HEK293 (cell line): ENCODE measurements at regions not wholly inside any gene's neighbourhood (a gene's known extent, or its start where the extent isn't known, plus 50 kb on each side); places are given as distances from the start of the nearest gene placed in this dataset.

Experiments
- HOXC10 ChIP-seq: sonication (generic); formaldehyde crosslinking; IDR thresholded peaks from 2 replicates; pipeline ENCODE4 v1.8.1; 2023; ENCODE audit warnings: mild to moderate bottlenecking, missing genetic modification reagents
- TCF7L2 ChIP-seq: IDR thresholded peaks from 2 replicates; pipeline ENCODE4 v1.6.1; 2011; ENCODE audit warnings: low read depth, mild to moderate bottlenecking, inconsistent platforms, low read length, moderate library complexity, borderline replicate concordance
- ZBTB7A ChIP-seq: fragments of 450-650 bp; formaldehyde crosslinking; IDR thresholded peaks from 2 replicates; pipeline ENCODE4 v1.5.1; 2016; ENCODE audit warnings: low read depth, missing biosample characterization, missing genetic modification characterization
- ZNF138 ChIP-seq: fragments of 450-650 bp; formaldehyde crosslinking; IDR thresholded peaks from 2 replicates; pipeline ENCODE4 v1.5.1; 2016; ENCODE audit warnings: missing biosample characterization, missing genetic modification characterization, borderline replicate concordance
- ZNF19 ChIP-seq: fragments of 450-650 bp; formaldehyde crosslinking; IDR thresholded peaks from 2 replicates; pipeline ENCODE4; 2016; ENCODE audit warnings: missing biosample characterization, missing genetic modification characterization, low read depth
- ZNF571 ChIP-seq: fragments of 450-650 bp; formaldehyde crosslinking; IDR thresholded peaks from 2 replicates; pipeline ENCODE4 v1.5.0; 2017; ENCODE audit warnings: missing biosample characterization, missing genetic modification characterization
- TF ChIP-seq, protein P1 (sequence below): fragments of 450-650 bp; formaldehyde crosslinking; conservative IDR thresholded peaks from 2 replicates; pipeline ENCODE4 v1.5.1; 2016; ENCODE audit warnings: low read depth, missing biosample characterization, missing genetic modification characterization
- TF ChIP-seq, protein P2 (sequence below): fragments of 450-650 bp; formaldehyde crosslinking; IDR thresholded peaks from 2 replicates; pipeline ENCODE4 v1.5.1; 2016; ENCODE audit warnings: missing biosample characterization, missing genetic modification characterization

DNA sequence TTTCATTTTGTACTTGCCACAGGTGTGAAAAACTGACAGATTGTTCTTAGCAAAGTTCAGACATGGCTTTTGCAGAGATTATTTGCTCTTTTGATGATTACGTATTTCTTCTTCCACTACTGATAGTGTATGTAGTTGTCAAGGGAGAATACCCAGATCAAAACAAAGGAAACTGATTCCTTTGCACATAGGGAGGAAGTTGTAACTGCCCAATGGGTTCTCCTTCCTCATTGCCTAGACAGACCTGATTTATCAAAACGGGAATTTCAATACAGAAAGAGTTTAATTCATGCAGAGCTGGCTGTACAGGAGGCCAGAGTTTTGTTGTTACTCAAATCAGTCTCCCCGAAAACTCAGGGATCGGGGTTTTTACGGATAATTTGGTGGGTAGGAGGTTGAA, 214.7 kb downstream of the BCAS1 start:
- no peak for TF ChIP-seq TCF7L2
- no peak for TF ChIP-seq ZBTB7A (tag by site-specific recombination)
- TF ChIP-seq ZNF138 (tag by site-specific recombination): no peak
- TF ChIP-seq, protein P1, sequence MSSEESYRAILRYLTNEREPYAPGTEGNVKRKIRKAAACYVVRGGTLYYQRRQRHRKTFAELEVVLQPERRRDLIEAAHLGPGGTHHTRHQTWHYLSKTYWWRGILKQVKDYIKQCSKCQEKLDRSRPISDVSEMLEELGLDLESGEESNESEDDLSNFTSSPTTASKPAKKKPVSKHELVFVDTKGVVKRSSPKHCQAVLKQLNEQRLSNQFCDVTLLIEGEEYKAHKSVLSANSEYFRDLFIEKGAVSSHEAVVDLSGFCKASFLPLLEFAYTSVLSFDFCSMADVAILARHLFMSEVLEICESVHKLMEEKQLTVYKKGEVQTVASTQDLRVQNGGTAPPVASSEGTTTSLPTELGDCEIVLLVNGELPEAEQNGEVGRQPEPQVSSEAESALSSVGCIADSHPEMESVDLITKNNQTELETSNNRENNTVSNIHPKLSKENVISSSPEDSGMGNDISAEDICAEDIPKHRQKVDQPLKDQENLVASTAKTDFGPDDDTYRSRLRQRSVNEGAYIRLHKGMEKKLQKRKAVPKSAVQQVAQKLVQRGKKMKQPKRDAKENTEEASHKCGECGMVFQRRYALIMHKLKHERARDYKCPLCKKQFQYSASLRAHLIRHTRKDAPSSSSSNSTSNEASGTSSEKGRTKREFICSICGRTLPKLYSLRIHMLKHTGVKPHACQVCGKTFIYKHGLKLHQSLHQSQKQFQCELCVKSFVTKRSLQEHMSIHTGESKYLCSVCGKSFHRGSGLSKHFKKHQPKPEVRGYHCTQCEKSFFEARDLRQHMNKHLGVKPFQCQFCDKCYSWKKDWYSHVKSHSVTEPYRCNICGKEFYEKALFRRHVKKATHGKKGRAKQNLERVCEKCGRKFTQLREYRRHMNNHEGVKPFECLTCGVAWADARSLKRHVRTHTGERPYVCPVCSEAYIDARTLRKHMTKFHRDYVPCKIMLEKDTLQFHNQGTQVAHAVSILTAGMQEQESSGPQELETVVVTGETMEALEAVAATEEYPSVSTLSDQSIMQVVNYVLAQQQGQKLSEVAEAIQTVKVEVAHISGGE (tag by site-specific recombination): no peak
- TF ChIP-seq HOXC10 (CRISPR knock-in tag): no peak
- TF ChIP-seq, protein P2, sequence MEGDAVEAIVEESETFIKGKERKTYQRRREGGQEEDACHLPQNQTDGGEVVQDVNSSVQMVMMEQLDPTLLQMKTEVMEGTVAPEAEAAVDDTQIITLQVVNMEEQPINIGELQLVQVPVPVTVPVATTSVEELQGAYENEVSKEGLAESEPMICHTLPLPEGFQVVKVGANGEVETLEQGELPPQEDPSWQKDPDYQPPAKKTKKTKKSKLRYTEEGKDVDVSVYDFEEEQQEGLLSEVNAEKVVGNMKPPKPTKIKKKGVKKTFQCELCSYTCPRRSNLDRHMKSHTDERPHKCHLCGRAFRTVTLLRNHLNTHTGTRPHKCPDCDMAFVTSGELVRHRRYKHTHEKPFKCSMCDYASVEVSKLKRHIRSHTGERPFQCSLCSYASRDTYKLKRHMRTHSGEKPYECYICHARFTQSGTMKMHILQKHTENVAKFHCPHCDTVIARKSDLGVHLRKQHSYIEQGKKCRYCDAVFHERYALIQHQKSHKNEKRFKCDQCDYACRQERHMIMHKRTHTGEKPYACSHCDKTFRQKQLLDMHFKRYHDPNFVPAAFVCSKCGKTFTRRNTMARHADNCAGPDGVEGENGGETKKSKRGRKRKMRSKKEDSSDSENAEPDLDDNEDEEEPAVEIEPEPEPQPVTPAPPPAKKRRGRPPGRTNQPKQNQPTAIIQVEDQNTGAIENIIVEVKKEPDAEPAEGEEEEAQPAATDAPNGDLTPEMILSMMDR (tag by site-specific recombination): no peak
- no peak for TF ChIP-seq ZNF571 (tag by site-specific recombination)
- no peak for TF ChIP-seq ZNF19 (tag by site-specific recombination)
